Fibroblast of lung (primary cell): ENCODE measurements at regions not wholly inside any gene's neighbourhood (a gene's known extent, or its start where the extent isn't known, plus 50 kb on each side); places are given as distances from the start of the nearest gene placed in this dataset.
A peak's percentile ranks its signal among the peaks of the same experiment; 100 is the strongest.

Experiments used
- DNase-seq, 2 donors: peaks; one replicate each; pipeline versions ENCODE4 v3.0.0 to v3.0.0-alpha.2; 2010; ENCODE audit warnings: low read depth in 2 of 2
- H2AFZ ChIP-seq: 2 replicates; pipeline ENCODE4 v1.5.1; 2012; ENCODE audit warnings: low read length, control low read depth, inconsistent platforms
- H3K27ac ChIP-seq: 2 replicates; pipeline ENCODE4 v1.5.1; 2011; ENCODE audit warnings: low read length, control low read depth; ENCODE audit not compliant: insufficient read depth
- H3K27me3 ChIP-seq: 2 replicates; pipeline ENCODE4 v1.5.1; 2011; ENCODE audit warnings: mild to moderate bottlenecking, low read length; ENCODE audit not compliant: control insufficient read depth, insufficient read depth
- H3K36me3 ChIP-seq: 2 replicates; pipeline ENCODE4 v1.5.1; 2011; ENCODE audit warnings: low read length; ENCODE audit not compliant: control insufficient read depth, insufficient read depth
- H3K4me1 ChIP-seq: 2 replicates; pipeline ENCODE4 v1.5.1; 2011; ENCODE audit warnings: low read length; ENCODE audit not compliant: control insufficient read depth, insufficient read depth; ENCODE audit errors: extremely low read depth
- H3K4me2 ChIP-seq: 2 replicates; pipeline ENCODE4 v1.5.1; 2011; ENCODE audit warnings: low read length, control low read depth; ENCODE audit not compliant: insufficient read depth; ENCODE audit errors: extremely low read depth
- H3K4me3 ChIP-seq, 4 experiments: fragments of 200-600 bp in 1 of 4; sonication (generic) in 1 of 4; replicated peaks in 1 of 4; 2 replicates each; pipeline ENCODE4 v1.5.1; 2011 to 2016; ENCODE audit warnings: low read length in 4 of 4, low read depth in 3 of 4, mild to moderate bottlenecking in 3 of 4, control low read depth in 2 of 4, inconsistent platforms in 1 of 4, mixed read lengths in 1 of 4; ENCODE audit not compliant: insufficient read depth in 1 of 4; ENCODE audit errors: control extremely low read depth in 1 of 4
- H3K79me2 ChIP-seq: 2 replicates; pipeline ENCODE4 v1.5.1; 2012; ENCODE audit warnings: mild to moderate bottlenecking, low read length, inconsistent platforms; ENCODE audit not compliant: control insufficient read depth, insufficient read depth
- H3K9ac ChIP-seq: 2 replicates; pipeline ENCODE4 v1.5.1; 2011; ENCODE audit warnings: mild to moderate bottlenecking, low read length, control low read depth; ENCODE audit not compliant: insufficient read depth
- H3K9me3 ChIP-seq: 2 replicates; pipeline ENCODE4 v1.5.1; 2012; ENCODE audit warnings: low read depth, low read length; ENCODE audit not compliant: control insufficient read depth, insufficient read depth
- H4K20me1 ChIP-seq: 2 replicates; pipeline ENCODE4 v1.5.1; 2011; ENCODE audit warnings: low read length; ENCODE audit not compliant: control insufficient read depth, insufficient read depth; ENCODE audit errors: extremely low read depth
- EZH2 ChIP-seq: IDR thresholded peaks from 2 replicates; pipeline ENCODE4 v1.5.1; 2012; ENCODE audit warnings: low read length, control low read depth, mild to moderate bottlenecking; ENCODE audit errors: missing control alignments
- TF ChIP-seq, protein P1 (sequence below), 2 donors: IDR thresholded peaks in 1 of 2; conservative IDR thresholded peaks in 1 of 2; 1 replicate in 1 of 2; 2 replicates in 1 of 2; pipeline ENCODE4 v1.5.1; 2011 to 2012; ENCODE audit warnings: low read length in 2 of 2, control low read depth in 1 of 2, inconsistent platforms in 1 of 2, low read depth in 1 of 2, mild to moderate bottlenecking in 1 of 2

DNA sequence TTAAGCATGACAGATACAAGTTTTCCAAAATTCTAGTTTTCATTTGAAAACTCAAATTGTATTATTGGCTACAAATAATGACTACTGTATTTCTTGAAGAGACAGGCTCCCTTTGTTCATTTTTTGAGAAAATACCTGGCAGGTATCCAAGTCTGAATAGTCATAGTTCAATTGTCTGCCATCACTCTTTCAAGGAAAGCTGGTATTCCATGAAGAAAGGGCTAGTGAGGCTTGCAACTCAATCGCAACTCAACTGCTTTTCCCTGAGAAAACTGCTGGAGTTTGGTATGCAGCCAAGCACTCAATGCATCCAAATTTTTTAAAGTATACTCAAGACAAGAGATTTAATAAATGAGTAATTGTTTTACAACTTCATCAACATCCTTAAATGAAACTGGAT, 61.4 kb upstream of the TRIO start:
- H3K36me3 ChIP-seq = no peaks in the 10 kb centered on the region
- no peak overlapping the region for H3K4me2 ChIP-seq
- no peaks in the 10 kb centered on the region for H3K9me3 ChIP-seq
- H3K27me3 ChIP-seq = no peaks in the 10 kb centered on the region
- no peaks in the 10 kb centered on the region for H3K4me1 ChIP-seq
- TF ChIP-seq EZH2 = no peak
- TF ChIP-seq, protein P1, sequence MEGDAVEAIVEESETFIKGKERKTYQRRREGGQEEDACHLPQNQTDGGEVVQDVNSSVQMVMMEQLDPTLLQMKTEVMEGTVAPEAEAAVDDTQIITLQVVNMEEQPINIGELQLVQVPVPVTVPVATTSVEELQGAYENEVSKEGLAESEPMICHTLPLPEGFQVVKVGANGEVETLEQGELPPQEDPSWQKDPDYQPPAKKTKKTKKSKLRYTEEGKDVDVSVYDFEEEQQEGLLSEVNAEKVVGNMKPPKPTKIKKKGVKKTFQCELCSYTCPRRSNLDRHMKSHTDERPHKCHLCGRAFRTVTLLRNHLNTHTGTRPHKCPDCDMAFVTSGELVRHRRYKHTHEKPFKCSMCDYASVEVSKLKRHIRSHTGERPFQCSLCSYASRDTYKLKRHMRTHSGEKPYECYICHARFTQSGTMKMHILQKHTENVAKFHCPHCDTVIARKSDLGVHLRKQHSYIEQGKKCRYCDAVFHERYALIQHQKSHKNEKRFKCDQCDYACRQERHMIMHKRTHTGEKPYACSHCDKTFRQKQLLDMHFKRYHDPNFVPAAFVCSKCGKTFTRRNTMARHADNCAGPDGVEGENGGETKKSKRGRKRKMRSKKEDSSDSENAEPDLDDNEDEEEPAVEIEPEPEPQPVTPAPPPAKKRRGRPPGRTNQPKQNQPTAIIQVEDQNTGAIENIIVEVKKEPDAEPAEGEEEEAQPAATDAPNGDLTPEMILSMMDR (conservative IDR thresholded peaks at IDR 0.05 in 1 of 2, IDR thresholded peaks at IDR 0.05 in 1 of 2; ENCODE audit: low read depth in 1 of 2, low read length in 2 of 2) = no peak
- DNase-seq = peak; percentile 38 to 54
- H4K20me1 ChIP-seq = no peaks in the 10 kb centered on the region
- H3K27ac ChIP-seq = no peak overlapping the region
- no peak overlapping the region for H2AFZ ChIP-seq
- H3K9ac ChIP-seq = no peak overlapping the region
- no peak overlapping the region for H3K4me3 ChIP-seq
- H3K79me2 ChIP-seq = no peaks in the 10 kb centered on the region

- no peaks in the 10 kb centered on the region for H3K9me3 ChIP-seq
- no peak overlapping the region for H3K4me2 ChIP-seq
- no peaks in the 10 kb centered on the region for H3K4me1 ChIP-seq
- H3K9ac ChIP-seq = no peak overlapping the region
- no peaks in the 10 kb centered on the region for H3K27me3 ChIP-seq
- no peak overlapping the region for H3K4me3 ChIP-seq
- no peaks in the 10 kb centered on the region for H3K36me3 ChIP-seq
- H3K79me2 ChIP-seq = no peaks in the 10 kb centered on the region
- no peaks in the 10 kb centered on the region for H4K20me1 ChIP-seq
- TF ChIP-seq, protein P1 (conservative IDR thresholded peaks at IDR 0.05 in 1 of 2, IDR thresholded peaks at IDR 0.05 in 1 of 2; ENCODE audit: low read depth in 1 of 2, low read length in 2 of 2) = no peak
- no peak for TF ChIP-seq EZH2
- DNase-seq = no peak
- H2AFZ ChIP-seq = no peak overlapping the region
- no peak overlapping the region for H3K27ac ChIP-seq
These were observed 64.4 kb upstream of the TRIO start for GRCh38 chr5:14078716-14079115.

GRCh38 chr5:14077501-14077900, 65.6 kb upstream of the TRIO start:
- H4K20me1 ChIP-seq = no peaks in the 10 kb centered on the region
- no peak overlapping the region for H2AFZ ChIP-seq
- H3K79me2 ChIP-seq = no peaks in the 10 kb centered on the region
- H3K27ac ChIP-seq = no peak overlapping the region
- no peak overlapping the region for H3K4me3 ChIP-seq
- no peak overlapping the region for H3K4me2 ChIP-seq
- no peak for TF ChIP-seq EZH2
- TF ChIP-seq, protein P1 (conservative IDR thresholded peaks at IDR 0.05 in 1 of 2, IDR thresholded peaks at IDR 0.05 in 1 of 2; ENCODE audit: low read depth in 1 of 2, low read length in 2 of 2) = no peak
- DNase-seq = no peak
- H3K9ac ChIP-seq = no peak overlapping the region
- no peaks in the 10 kb centered on the region for H3K36me3 ChIP-seq
- H3K4me1 ChIP-seq = no peaks in the 10 kb centered on the region
- no peaks in the 10 kb centered on the region for H3K27me3 ChIP-seq
- no peaks in the 10 kb centered on the region for H3K9me3 ChIP-seq
